ENCODE measurements at regions not wholly inside any gene's neighbourhood (a gene's known extent, or its start where the extent isn't known, plus 50 kb on each side); places are given as distances from the start of the nearest gene placed in this dataset.
"Not testable (repeated sequence)": the region's sequence is repeated elsewhere in the genome, so short reads cannot be mapped to it uniquely, and the experiment has no call there.

GRCh38 chrX:90617710-90618325, 696.1 kb downstream of the TGIF2LX start:
- Mint-ChIP-seq H3K27ac (no peak overlapping the region), H3K27me3 (no peaks in the 10 kb centered on the region), H3K4me1 (no peaks in the 10 kb centered on the region), H3K9me3 (ENCODE audit: insufficient read depth) (no peaks in the 10 kb centered on the region), H3K4me3 (no peak overlapping the region)
- H3K79me2 ChIP-seq (ENCODE audit: control insufficient read depth, insufficient read depth, low read length) = no peaks in the 10 kb centered on the region
- ATAC-seq (ENCODE audit: low read depth) (no peak), DNase-seq (no peak)
- no peak overlapping the region for H3K4me2 ChIP-seq (replicated peaks; ENCODE audit: low read depth, low read length, poor library complexity, severe bottlenecking)
- H3K27me3 ChIP-seq (replicated peaks in 1 of 4; ENCODE audit: control extremely low read depth in 1 of 4, control insufficient read depth in 3 of 4, insufficient read depth in 4 of 4, low read length in 3 of 4) = no peaks in the 10 kb centered on the region
- intact Hi-C loops (cut with micrococcal nuclease) = no loop called here
- CTCF ChIA-PET = no interaction called here
- no peak overlapping the region for H2AFZ ChIP-seq (ENCODE audit: insufficient read depth, low read depth, low read length, poor library complexity, severe bottlenecking)
- POLR2A ChIA-PET = no interaction called here
- H3K9ac ChIP-seq (ENCODE audit: low read length) = no peak overlapping the region
- WGBS (ENCODE audit: insufficient coverage) = 93% methylated on average over 6 of the region's 22 CpGs
- peaks cover 0 to 5% (median 0%) of the 10 kb centered on the region in 3 donors for H3K9me3 ChIP-seq (ENCODE audit: control extremely low read depth in 1 of 3, control insufficient read depth in 2 of 3, insufficient read depth in 1 of 3, low read length in 2 of 3)
- no peak overlapping the region for H3K4me3 ChIP-seq (ENCODE audit: control extremely low read depth in 1 of 5, extremely low read depth in 1 of 5, insufficient read depth in 1 of 5, low read depth in 2 of 5, low read length in 4 of 5)
- no peak overlapping the region for H3K27ac ChIP-seq (ENCODE audit: low read length in 2 of 2)
- no peaks in the 10 kb centered on the region for H4K20me1 ChIP-seq (ENCODE audit: control insufficient read depth, insufficient read depth, low read length, poor library complexity, severe bottlenecking)
- no peaks in the 10 kb centered on the region for H3K36me3 ChIP-seq (replicated peaks in 1 of 2; ENCODE audit: control extremely low read depth in 1 of 2, control insufficient read depth in 1 of 2, extremely low read depth in 1 of 2, insufficient read depth in 2 of 2, low read length in 1 of 2)
- no peak for TF ChIP-seq CTCF (IDR thresholded peaks at IDR 0.05)
- TF ChIP-seq EZH2 (IDR thresholded peaks at IDR 0.05; ENCODE audit: borderline replicate concordance, insufficient read depth, low read depth, low read length, poor library complexity, severe bottlenecking) = no peak
- H3K4me1 ChIP-seq (ENCODE audit: control insufficient read depth in 2 of 2, insufficient read depth in 2 of 2, low read length in 2 of 2) = no peaks in the 10 kb centered on the region

- H3K4me1 Mint-ChIP-seq; H3K36me3 ChIP-seq (replicated peaks in 1 of 2; ENCODE audit: control extremely low read depth in 1 of 2, control insufficient read depth in 1 of 2, extremely low read depth in 1 of 2, insufficient read depth in 2 of 2, low read length in 1 of 2); H3K9me3 ChIP-seq (ENCODE audit: control extremely low read depth in 1 of 3, control insufficient read depth in 2 of 3, insufficient read depth in 1 of 3, low read length in 2 of 3); H2AFZ ChIP-seq (ENCODE audit: insufficient read depth, low read depth, low read length, poor library complexity, severe bottlenecking); DNase-seq; H3K9ac ChIP-seq (ENCODE audit: low read length); H3K27ac Mint-ChIP-seq; H3K9me3 Mint-ChIP-seq (ENCODE audit: insufficient read depth); H3K4me3 ChIP-seq (ENCODE audit: control extremely low read depth in 1 of 5, extremely low read depth in 1 of 5, insufficient read depth in 1 of 5, low read depth in 2 of 5, low read length in 4 of 5); H4K20me1 ChIP-seq (ENCODE audit: control insufficient read depth, insufficient read depth, low read length, poor library complexity, severe bottlenecking); CTCF ChIA-PET; ATAC-seq (ENCODE audit: low read depth); H3K79me2 ChIP-seq (ENCODE audit: control insufficient read depth, insufficient read depth, low read length); H3K27me3 Mint-ChIP-seq; H3K4me2 ChIP-seq (replicated peaks; ENCODE audit: low read depth, low read length, poor library complexity, severe bottlenecking); H3K4me3 Mint-ChIP-seq; H3K27me3 ChIP-seq (replicated peaks in 1 of 4; ENCODE audit: control extremely low read depth in 1 of 4, control insufficient read depth in 3 of 4, insufficient read depth in 4 of 4, low read length in 3 of 4); intact Hi-C loops (cut with micrococcal nuclease); H3K4me1 ChIP-seq (ENCODE audit: control insufficient read depth in 2 of 2, insufficient read depth in 2 of 2, low read length in 2 of 2); POLR2A ChIA-PET; H3K27ac ChIP-seq (ENCODE audit: low read length in 2 of 2): not testable (repeated sequence)
- WGBS (ENCODE audit: insufficient coverage) = 83% methylated on average over 1 of the region's 5 CpGs
Measured at GRCh38 chrX:90665161-90665560, 743.5 kb downstream of the TGIF2LX start.

GRCh38 chrX:90713552-90713951, 721.1 kb upstream of the PABPC5 start:
- 98% methylated on average over 4 of the region's 17 CpGs for WGBS (ENCODE audit: insufficient coverage)
- H3K4me3 Mint-ChIP-seq; H3K36me3 ChIP-seq (replicated peaks in 1 of 2; ENCODE audit: control extremely low read depth in 1 of 2, control insufficient read depth in 1 of 2, extremely low read depth in 1 of 2, insufficient read depth in 2 of 2, low read length in 1 of 2); intact Hi-C loops (cut with micrococcal nuclease); DNase-seq; H3K27me3 Mint-ChIP-seq; H3K4me3 ChIP-seq (ENCODE audit: control extremely low read depth in 1 of 5, extremely low read depth in 1 of 5, insufficient read depth in 1 of 5, low read depth in 2 of 5, low read length in 4 of 5); H2AFZ ChIP-seq (ENCODE audit: insufficient read depth, low read depth, low read length, poor library complexity, severe bottlenecking); H3K9ac ChIP-seq (ENCODE audit: low read length); H3K4me1 Mint-ChIP-seq; POLR2A ChIA-PET; CTCF ChIA-PET; H3K27ac Mint-ChIP-seq; H3K27me3 ChIP-seq (replicated peaks in 1 of 4; ENCODE audit: control extremely low read depth in 1 of 4, control insufficient read depth in 3 of 4, insufficient read depth in 4 of 4, low read length in 3 of 4); H3K27ac ChIP-seq (ENCODE audit: low read length in 2 of 2); H3K9me3 ChIP-seq (ENCODE audit: control extremely low read depth in 1 of 3, control insufficient read depth in 2 of 3, insufficient read depth in 1 of 3, low read length in 2 of 3); H4K20me1 ChIP-seq (ENCODE audit: control insufficient read depth, insufficient read depth, low read length, poor library complexity, severe bottlenecking); H3K79me2 ChIP-seq (ENCODE audit: control insufficient read depth, insufficient read depth, low read length); ATAC-seq (ENCODE audit: low read depth); H3K4me2 ChIP-seq (replicated peaks; ENCODE audit: low read depth, low read length, poor library complexity, severe bottlenecking); H3K4me1 ChIP-seq (ENCODE audit: control insufficient read depth in 2 of 2, insufficient read depth in 2 of 2, low read length in 2 of 2); H3K9me3 Mint-ChIP-seq (ENCODE audit: insufficient read depth): not testable (repeated sequence)
